Activated T-helper 1 cell treated with anti-CD3 and anti-CD28 coated beads, Interleukin-2, amount 50 U/mL, for 16 hours (primary cell): ENCODE measurements at regions not wholly inside any gene's neighbourhood (a gene's known extent, or its start where the extent isn't known, plus 50 kb on each side); places are given as distances from the start of the nearest gene placed in this dataset.

Experiments used
- DNase-seq, 2 donors: peaks; one replicate each; pipeline ENCODE4 v3.0.0-alpha.2; 2020; ENCODE audit warnings: low read depth in 1 of 2, low spot score in 1 of 2

- DNase-seq = no peak
These were observed 182.6 kb upstream of the PKDCC start for GRCh38 chr2:41865263-41865662.

GRCh38 chr2:41867553-41867952 is 180.3 kb upstream of the PKDCC start:
- no peak for DNase-seq

GRCh38 chr2:41869542-41870264 is 178.1 kb upstream of the PKDCC start:
- DNase-seq = peak; percentile 39 to 56

- DNase-seq = no peak
These were observed 177.6 kb upstream of the PKDCC start for GRCh38 chr2:41870265-41870585.

- DNase-seq = no peak
These were observed 176.7 kb upstream of the PKDCC start for GRCh38 chr2:41871080-41871479.

GRCh38 chr2:41872646-41873045 is 175.2 kb upstream of the PKDCC start:
- DNase-seq = no peak

- no peak for DNase-seq
These were observed 174.5 kb upstream of the PKDCC start for GRCh38 chr2:41873102-41874031.

GRCh38 chr2:41877114-41877678 is 170.6 kb upstream of the PKDCC start:
- no peak for DNase-seq

- DNase-seq = no peak
These were observed 169.8 kb upstream of the PKDCC start for GRCh38 chr2:41878056-41878455.

- DNase-seq = no peak
These were observed 169.0 kb upstream of the PKDCC start for GRCh38 chr2:41878716-41879234.

- DNase-seq = no peak
These were observed 168.4 kb upstream of the PKDCC start for GRCh38 chr2:41879235-41879916.

GRCh38 chr2:41880561-41881243 is 167.1 kb upstream of the PKDCC start:
- DNase-seq = no peak

- no peak for DNase-seq
These were observed 166.6 kb upstream of the PKDCC start for GRCh38 chr2:41881249-41881648.

GRCh38 chr2:41884718-41885117 is 163.1 kb upstream of the PKDCC start:
- DNase-seq = no peak

- DNase-seq = no peak
These were observed 161.6 kb upstream of the PKDCC start for GRCh38 chr2:41886145-41886664.

- no peak for DNase-seq
These were observed 161.1 kb upstream of the PKDCC start for GRCh38 chr2:41886757-41887156.

GRCh38 chr2:41890341-41890740 is 157.5 kb upstream of the PKDCC start:
- DNase-seq = no peak

GRCh38 chr2:41892476-41892875 is 155.3 kb upstream of the PKDCC start:
- DNase-seq = no peak

- no peak for DNase-seq
These were observed 153.1 kb upstream of the PKDCC start for GRCh38 chr2:41894563-41895333.

GRCh38 chr2:41895334-41895664 is 152.5 kb upstream of the PKDCC start:
- no peak for DNase-seq
